Stimulated activated CD4-positive, alpha-beta T cell treated with anti-CD3 and anti-CD28 coated beads, Interleukin-4, amount 100 ng/mL, for 48 hours (primary cell): ENCODE measurements at regions not wholly inside any gene's neighbourhood (a gene's known extent, or its start where the extent isn't known, plus 50 kb on each side); places are given as distances from the start of the nearest gene placed in this dataset.

Experiments
- DNase-seq, 2 donors: peaks; one replicate each; pipeline ENCODE4 v3.0.0-alpha.2; 2020; ENCODE audit warnings: low read depth in 2 of 2

GRCh38 chr12:24081092-24081529, 131.6 kb upstream of the SOX5 start:
- DNase-seq: no peak

GRCh38 chr12:24080465-24080864, 131.0 kb upstream of the SOX5 start:
- DNase-seq: no peak

GRCh38 chr12:24079083-24079482, 129.6 kb upstream of the SOX5 start:
- no peak for DNase-seq

GRCh38 chr12:24078318-24078765, 128.9 kb upstream of the SOX5 start:
- no peak for DNase-seq

- no peak for DNase-seq
These were observed 127.7 kb upstream of the SOX5 start for GRCh38 chr12:24077161-24077560.

- DNase-seq: no peak
These were observed 126.2 kb upstream of the SOX5 start for GRCh38 chr12:24075650-24076049.

DNA sequence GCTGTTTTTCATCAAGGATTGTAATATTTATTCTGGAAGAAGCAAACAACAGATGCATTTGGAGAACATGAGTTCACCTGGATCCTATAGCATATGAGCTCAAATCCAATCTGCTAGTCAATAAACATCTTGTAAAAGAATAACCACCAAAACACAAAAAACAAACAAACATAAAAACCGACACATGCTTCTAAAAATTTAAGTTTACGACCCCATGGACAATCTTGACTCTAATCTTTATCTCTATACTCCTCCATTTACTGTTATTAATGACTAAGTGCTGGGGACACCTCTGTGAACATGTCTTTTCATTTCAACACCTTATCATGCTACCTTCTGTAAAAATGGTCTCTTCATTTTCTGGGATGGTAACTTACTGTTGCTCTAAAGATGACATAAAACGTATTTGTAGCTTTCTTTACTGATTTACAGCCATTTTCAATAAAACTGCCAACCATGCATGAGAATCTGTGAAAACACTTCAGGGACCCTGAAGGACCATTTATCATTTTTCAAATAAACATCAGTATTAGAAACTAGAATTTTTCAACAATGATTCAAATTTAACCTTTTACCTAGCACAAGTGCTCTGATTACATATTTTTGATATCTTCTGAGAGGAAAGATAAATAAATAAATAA, 123.8 kb upstream of the SOX5 start:
- no peak for DNase-seq

DNA sequence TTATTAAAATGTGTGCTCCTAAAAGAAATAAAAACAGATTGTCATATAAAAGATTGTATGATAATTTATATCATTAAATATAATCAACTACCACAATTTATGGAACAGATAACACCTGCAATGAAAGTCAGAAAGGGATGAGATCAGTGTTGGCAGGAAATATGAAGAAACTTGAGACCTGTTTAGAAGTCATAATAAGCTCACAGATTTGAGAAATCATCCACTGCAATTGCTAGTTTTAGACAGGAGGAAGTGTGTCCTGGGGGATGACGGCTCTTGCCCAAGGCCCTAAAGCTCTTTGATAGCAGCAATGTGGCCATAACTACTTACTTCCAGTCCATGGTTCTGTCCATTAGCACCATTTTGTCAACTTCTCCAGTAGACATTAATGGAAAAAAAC, 122.8 kb upstream of the SOX5 start:
- DNase-seq: no peak

- DNase-seq: no peak
These were observed 122.4 kb upstream of the SOX5 start for GRCh38 chr12:24071842-24072241.

DNA sequence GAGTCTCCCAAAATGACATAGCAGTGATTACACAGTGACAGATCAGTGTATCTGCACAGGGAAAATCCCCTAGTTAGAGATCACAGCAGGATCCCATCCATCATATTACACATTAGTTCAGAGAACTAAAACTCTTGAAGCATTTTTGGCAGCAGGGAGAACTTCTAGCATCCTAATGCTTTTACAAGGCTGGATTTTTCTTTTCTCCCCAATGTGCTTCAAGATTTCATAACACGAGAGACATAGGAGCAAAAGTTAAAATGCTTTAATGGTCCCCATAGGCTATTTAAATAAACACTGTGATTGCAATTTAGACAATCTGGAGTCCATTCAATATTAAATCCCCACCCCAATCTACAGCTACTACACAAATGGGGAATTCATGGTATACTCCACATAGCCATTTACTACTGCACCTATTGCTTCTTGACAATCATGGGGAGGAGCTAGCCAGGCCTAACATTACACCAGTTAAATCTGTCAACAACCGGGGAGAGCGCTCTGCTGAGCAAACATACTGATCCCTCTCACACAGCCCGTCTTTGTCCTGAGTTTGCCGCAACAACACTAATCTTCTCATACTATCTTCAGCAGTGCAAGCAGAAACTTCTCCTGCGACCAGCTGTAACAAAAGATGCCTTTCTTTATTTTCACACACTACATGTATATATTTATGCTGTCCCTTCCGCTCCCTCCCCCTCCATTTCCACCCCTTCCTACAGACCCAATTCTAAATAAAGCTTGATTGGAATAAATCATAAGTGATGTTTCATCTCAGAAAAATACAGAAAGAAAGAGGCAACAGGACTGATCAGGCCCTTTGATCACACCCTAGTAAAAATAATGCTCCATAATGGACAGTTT, 120.3 kb upstream of the SOX5 start:
- no peak for DNase-seq

DNA sequence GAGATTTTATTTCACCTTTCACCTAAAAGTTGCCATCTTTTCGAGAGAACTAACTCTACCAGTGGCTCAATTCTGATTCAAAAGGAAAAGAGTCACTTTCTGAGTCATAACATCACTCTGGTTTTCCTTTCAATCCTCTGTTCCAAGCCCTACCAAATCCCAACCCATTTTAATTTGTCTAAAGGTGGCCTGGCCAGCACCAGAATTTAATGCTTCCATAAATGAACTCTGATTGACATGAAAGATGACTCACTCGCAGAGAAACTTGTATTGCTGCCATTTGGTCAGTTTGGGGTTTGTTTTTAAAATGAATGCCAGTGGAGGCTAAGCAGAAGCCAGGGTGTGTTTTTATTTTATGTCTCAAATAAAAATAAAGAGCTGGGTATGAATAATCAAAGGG, 117.4 kb upstream of the SOX5 start:
- no peak for DNase-seq

- DNase-seq: no peak
These were observed 116.6 kb upstream of the SOX5 start for GRCh38 chr12:24066097-24066496.

DNA sequence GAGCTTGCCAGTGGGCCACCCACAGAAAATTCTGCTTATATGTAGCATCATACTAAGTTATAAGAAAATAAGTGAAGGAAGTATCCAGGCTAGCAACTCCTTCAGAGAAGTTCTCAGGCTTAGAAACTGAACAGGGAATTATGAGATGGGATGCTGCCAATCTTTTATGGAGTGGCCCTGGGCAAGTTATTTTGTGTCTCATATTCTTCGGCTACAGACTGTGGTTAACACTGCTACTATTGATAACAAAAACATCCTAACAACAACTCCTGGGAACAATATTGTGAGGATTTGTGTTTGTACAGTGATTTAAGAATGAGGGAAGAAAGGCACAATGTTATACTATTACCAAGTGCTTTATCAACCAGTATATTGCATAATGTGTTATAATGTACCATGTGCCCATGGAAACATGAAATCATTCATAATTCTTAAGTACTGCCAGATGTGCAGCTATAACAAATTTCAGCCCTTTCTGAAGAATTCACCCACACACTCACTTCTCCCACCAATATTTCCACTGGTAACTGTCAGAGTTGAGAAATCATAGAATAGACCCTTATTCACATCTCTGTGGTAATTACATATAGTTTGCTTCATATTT, 113.3 kb upstream of the SOX5 start:
- no peak for DNase-seq

GRCh38 chr12:24060089-24060488, 110.6 kb upstream of the SOX5 start:
- DNase-seq: no peak

DNA sequence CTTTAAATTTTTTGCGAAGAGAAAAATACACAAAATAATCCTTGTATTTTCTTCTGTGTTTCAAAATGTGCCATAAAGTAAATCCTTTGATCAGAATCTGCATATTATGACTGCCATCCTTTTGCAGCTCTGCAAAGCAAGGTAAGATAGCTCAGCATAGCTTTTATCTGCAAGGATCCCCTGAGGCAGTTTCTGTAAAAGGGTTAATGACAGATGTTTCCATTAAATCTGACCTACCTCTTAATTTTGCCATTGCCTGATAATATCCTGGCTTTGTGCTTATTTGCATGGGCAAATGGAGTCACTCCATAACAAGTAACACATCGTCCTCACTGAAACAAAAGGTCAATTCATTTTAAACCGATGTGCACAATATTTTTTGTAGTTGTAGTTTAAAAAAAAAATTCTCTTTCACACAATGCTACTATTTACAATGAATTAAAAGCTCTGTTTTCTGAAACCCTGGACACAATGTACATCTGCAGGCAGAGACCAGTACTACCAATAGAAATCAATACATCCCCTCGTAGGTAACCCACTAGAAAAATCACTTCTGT, 108.5 kb upstream of the SOX5 start:
- DNase-seq: no peak

DNA sequence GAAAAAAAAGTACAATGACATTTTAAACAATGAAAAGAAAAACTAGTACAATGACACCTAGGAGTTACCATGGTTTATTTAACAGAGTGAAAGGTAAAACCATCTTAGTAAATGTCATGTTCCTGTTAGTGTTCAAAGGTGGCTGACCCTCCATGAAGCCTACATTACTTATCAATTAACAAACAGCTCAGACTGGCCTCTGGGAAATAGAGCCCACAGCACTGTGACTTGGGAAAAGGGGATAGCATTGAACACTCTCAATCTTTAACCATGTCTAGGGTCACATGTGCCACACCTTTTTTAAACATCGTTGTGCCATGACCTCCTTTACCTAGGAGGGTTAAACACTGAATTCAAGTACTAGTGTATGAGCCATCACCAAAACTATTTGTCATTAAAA, 106.3 kb upstream of the SOX5 start:
- no peak for DNase-seq

- no peak for DNase-seq
These were observed 104.9 kb upstream of the SOX5 start for GRCh38 chr12:24054416-24054815.

- no peak for DNase-seq
These were observed 100.3 kb upstream of the SOX5 start for GRCh38 chr12:24049728-24050127.

- DNase-seq: no peak
These were observed 99.6 kb upstream of the SOX5 start for GRCh38 chr12:24049101-24049500.

DNA sequence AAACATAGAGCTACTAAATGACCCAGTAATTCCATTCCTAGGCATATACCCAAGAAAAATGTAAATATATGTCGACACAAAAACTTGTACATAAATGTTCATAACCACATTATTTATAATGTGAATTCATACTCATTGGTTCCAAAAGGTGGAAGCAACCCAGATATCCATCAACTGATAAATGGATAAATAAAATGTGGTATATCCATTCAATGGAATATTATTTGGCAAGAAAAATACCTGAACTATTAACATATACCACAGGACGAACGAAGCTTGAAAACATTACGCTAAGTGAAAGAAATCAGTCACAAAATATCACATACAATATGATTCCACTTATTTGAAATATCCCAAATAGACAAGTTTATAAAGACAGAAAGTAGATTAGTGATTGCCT, 99.0 kb upstream of the SOX5 start:
- no peak for DNase-seq

GRCh38 chr12:24047326-24047725, 97.9 kb upstream of the SOX5 start:
- no peak for DNase-seq

- no peak for DNase-seq
These were observed 96.4 kb upstream of the SOX5 start for GRCh38 chr12:24045816-24046257.
